ENCODE measurements at regions not wholly inside any gene's neighbourhood (a gene's known extent, or its start where the extent isn't known, plus 50 kb on each side); places are given as distances from the start of the nearest gene placed in this dataset.

DNA sequence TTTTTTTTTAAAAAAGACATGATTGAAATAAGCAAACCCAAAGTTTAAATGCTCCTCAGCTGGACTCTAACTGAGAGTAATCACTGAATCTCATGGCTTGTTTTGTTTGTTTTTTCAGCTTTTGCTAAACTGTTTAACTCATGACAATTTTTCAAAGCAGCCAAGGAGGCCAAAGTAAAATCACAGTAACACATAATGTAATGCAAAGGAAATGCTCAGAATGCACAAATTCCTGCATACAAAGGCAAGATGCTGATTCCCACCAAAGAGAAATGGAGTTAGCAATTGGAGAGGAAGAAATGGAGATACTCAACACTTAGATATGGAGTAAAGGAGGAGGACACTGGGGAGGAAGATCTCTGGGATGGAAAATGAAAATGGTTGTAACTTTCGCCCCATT lies 126.2 kb upstream of the SOX5 start:
- TF ChIP-seq, protein P1, sequence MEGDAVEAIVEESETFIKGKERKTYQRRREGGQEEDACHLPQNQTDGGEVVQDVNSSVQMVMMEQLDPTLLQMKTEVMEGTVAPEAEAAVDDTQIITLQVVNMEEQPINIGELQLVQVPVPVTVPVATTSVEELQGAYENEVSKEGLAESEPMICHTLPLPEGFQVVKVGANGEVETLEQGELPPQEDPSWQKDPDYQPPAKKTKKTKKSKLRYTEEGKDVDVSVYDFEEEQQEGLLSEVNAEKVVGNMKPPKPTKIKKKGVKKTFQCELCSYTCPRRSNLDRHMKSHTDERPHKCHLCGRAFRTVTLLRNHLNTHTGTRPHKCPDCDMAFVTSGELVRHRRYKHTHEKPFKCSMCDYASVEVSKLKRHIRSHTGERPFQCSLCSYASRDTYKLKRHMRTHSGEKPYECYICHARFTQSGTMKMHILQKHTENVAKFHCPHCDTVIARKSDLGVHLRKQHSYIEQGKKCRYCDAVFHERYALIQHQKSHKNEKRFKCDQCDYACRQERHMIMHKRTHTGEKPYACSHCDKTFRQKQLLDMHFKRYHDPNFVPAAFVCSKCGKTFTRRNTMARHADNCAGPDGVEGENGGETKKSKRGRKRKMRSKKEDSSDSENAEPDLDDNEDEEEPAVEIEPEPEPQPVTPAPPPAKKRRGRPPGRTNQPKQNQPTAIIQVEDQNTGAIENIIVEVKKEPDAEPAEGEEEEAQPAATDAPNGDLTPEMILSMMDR (IDR thresholded peaks at IDR 0.05): no peak
- TF ChIP-seq POLR2A (IDR thresholded peaks at IDR 0.05): no peak
